Stimulated activated CD4-positive, alpha-beta T cell treated with anti-CD3 and anti-CD28 coated beads, Interleukin-12 subunit alpha, Interleukin-12 subunit beta, amount 100 ng/mL, for 24 hours (primary cell): ENCODE measurements at regions not wholly inside any gene's neighbourhood (a gene's known extent, or its start where the extent isn't known, plus 50 kb on each side); places are given as distances from the start of the nearest gene placed in this dataset.
"Not testable (repeated sequence)": the region's sequence is repeated elsewhere in the genome, so short reads cannot be mapped to it uniquely, and the experiment has no call there.

Experiments
- DNase-seq, 2 experiments: peaks; one replicate each; pipeline ENCODE4 v3.0.0-alpha.2; 2020; ENCODE audit warnings: low read depth in 2 of 2

GRCh38 chr3:152772674-152773225, 62.2 kb upstream of the P2RY1 start:
- DNase-seq: no peak

- no peak for DNase-seq
These were observed 61.3 kb upstream of the P2RY1 start for GRCh38 chr3:152773633-152774032.

GRCh38 chr3:152774230-152774629, 60.7 kb upstream of the P2RY1 start:
- DNase-seq: not testable (repeated sequence)

- no peak for DNase-seq
These were observed 56.9 kb upstream of the P2RY1 start for GRCh38 chr3:152778022-152778421.

- DNase-seq: no peak
These were observed 55.3 kb upstream of the P2RY1 start for GRCh38 chr3:152779653-152780052.

- DNase-seq: no peak
These were observed 54.4 kb upstream of the P2RY1 start for GRCh38 chr3:152780553-152780952.

GRCh38 chr3:152785051-152785450, 49.9 kb upstream of the P2RY1 start:
- no peak for DNase-seq
